CD8-positive, alpha-beta memory T cell (primary cell): ENCODE measurements at regions not wholly inside any gene's neighbourhood (a gene's known extent, or its start where the extent isn't known, plus 50 kb on each side); places are given as distances from the start of the nearest gene placed in this dataset.

Experiments used
- CTCF ChIA-PET: fragments of 350-600 bp; sonication (Branson Sonifier 250); formaldehyde crosslinking; loops from one replicate; lab custom pipeline; 2021; ENCODE audit warnings: antibody characterized with exemption; lab: Charles Lee
- POLR2A ChIA-PET: fragments of 350-600 bp; sonication (Branson Sonifier 250); formaldehyde crosslinking; loops from one replicate; lab custom pipeline; 2021; ENCODE audit warnings: antibody characterized with exemption; lab: Charles Lee
- DNase-seq, 5 donors: peaks; one replicate each; pipeline versions ENCODE4 v3.0.0 to v3.0.0-alpha.2; 2020 to 2022; ENCODE audit warnings: mixed read lengths in 1 of 5
- H3K27ac ChIP-seq: one replicate; pipeline ENCODE4 v1.7.0; 2013; ENCODE audit warnings: low read depth, mild to moderate bottlenecking, low read length, moderate library complexity
- H3K27me3 ChIP-seq: 2 replicates; pipeline ENCODE4 v1.7.0; 2013; ENCODE audit warnings: low read length, mild to moderate bottlenecking; ENCODE audit not compliant: insufficient read depth, poor library complexity, severe bottlenecking
- H3K36me3 ChIP-seq: 2 replicates; pipeline ENCODE4 v1.7.0; 2013; ENCODE audit warnings: mild to moderate bottlenecking, low read length, moderate library complexity; ENCODE audit not compliant: insufficient read depth
- H3K4me1 ChIP-seq: 2 replicates; pipeline ENCODE4 v1.7.0; 2013; ENCODE audit warnings: mild to moderate bottlenecking, low read length, moderate library complexity; ENCODE audit not compliant: insufficient read depth
- H3K4me3 ChIP-seq: 2 replicates; pipeline ENCODE4 v1.7.0; 2013; ENCODE audit warnings: mild to moderate bottlenecking, low read length
- H3K9me3 ChIP-seq: 2 replicates; pipeline ENCODE4 v1.7.0; 2013; ENCODE audit warnings: mild to moderate bottlenecking, low read length
- H3K27ac Mint-ChIP-seq, 8 donors: one replicate each; pipeline ENCODE4 v1.8.0; 2020 to 2021; ENCODE audit warnings: mixed read lengths in 8 of 8, mild to moderate bottlenecking in 6 of 8, inconsistent platforms in 3 of 8, moderate library complexity in 3 of 8
- H3K27me3 Mint-ChIP-seq, 2 donors: one replicate each; pipeline ENCODE4 v1.8.0; 2020 to 2021; ENCODE audit warnings: mixed read lengths in 2 of 2, mild to moderate bottlenecking in 1 of 2, moderate library complexity in 1 of 2
- H3K36me3 Mint-ChIP-seq, 3 donors: one replicate each; pipeline ENCODE4 v1.8.0; 2020 to 2021; ENCODE audit warnings: mixed read lengths in 3 of 3, inconsistent platforms in 1 of 3, mild to moderate bottlenecking in 1 of 3
- H3K4me1 Mint-ChIP-seq, 3 donors: one replicate each; pipeline ENCODE4 v1.8.0; 2020 to 2021; ENCODE audit warnings: mixed read lengths in 3 of 3, inconsistent platforms in 1 of 3, mild to moderate bottlenecking in 1 of 3
- H3K4me3 Mint-ChIP-seq, 7 donors: one replicate each; pipeline ENCODE4 v1.8.0; 2020 to 2021; ENCODE audit warnings: mixed read lengths in 7 of 7, mild to moderate bottlenecking in 6 of 7, moderate library complexity in 4 of 7, inconsistent platforms in 2 of 7
- H3K9me3 Mint-ChIP-seq, 5 donors: one replicate each; pipeline ENCODE4 v1.8.0; 2020 to 2022; ENCODE audit warnings: mixed read lengths in 5 of 5, mild to moderate bottlenecking in 3 of 5, moderate library complexity in 2 of 5, inconsistent platforms in 1 of 5

DNA sequence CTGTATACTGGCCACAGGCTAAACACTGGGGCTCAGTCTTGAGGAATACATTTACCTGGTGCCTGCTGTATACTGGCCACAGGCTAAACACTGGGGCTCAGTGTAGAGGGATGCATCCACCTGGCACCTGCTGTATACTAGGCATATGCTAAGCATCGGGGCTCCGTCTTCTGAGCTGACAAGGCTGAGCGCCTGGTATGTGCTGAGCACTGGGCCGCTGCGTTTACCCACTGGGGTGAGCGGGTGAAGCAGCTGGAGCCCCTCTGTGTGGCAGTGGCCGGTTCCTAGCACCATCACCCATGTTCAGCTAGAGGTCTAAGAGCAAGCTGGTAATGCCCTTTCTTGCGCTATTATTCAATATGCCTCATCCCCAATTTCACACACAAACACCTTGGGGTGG is 93.4 kb downstream of the ADRA2C start:
- POLR2A ChIA-PET, result no interaction called here
- no peaks in the 10 kb centered on the region for H3K36me3 ChIP-seq
- no peak overlapping the region for H3K4me3 ChIP-seq
- no peaks in the 10 kb centered on the region for H3K36me3 Mint-ChIP-seq
- peaks cover 0 to 7% (median 0%) of the 10 kb centered on the region in 3 donors for H3K4me1 Mint-ChIP-seq
- no peak overlapping the region for H3K27ac Mint-ChIP-seq
- no peak overlapping the region for H3K27ac ChIP-seq
- H3K4me3 Mint-ChIP-seq, result no peak overlapping the region
- H3K27me3 ChIP-seq, result no peaks in the 10 kb centered on the region
- DNase-seq, result no peak
- no peaks in the 10 kb centered on the region for H3K9me3 Mint-ChIP-seq
- peaks cover 5 to 26% of the 10 kb centered on the region in 2 donors for H3K27me3 Mint-ChIP-seq
- H3K4me1 ChIP-seq, result no peaks in the 10 kb centered on the region
- no peaks in the 10 kb centered on the region for H3K9me3 ChIP-seq
- CTCF ChIA-PET, result no interaction called here

DNA sequence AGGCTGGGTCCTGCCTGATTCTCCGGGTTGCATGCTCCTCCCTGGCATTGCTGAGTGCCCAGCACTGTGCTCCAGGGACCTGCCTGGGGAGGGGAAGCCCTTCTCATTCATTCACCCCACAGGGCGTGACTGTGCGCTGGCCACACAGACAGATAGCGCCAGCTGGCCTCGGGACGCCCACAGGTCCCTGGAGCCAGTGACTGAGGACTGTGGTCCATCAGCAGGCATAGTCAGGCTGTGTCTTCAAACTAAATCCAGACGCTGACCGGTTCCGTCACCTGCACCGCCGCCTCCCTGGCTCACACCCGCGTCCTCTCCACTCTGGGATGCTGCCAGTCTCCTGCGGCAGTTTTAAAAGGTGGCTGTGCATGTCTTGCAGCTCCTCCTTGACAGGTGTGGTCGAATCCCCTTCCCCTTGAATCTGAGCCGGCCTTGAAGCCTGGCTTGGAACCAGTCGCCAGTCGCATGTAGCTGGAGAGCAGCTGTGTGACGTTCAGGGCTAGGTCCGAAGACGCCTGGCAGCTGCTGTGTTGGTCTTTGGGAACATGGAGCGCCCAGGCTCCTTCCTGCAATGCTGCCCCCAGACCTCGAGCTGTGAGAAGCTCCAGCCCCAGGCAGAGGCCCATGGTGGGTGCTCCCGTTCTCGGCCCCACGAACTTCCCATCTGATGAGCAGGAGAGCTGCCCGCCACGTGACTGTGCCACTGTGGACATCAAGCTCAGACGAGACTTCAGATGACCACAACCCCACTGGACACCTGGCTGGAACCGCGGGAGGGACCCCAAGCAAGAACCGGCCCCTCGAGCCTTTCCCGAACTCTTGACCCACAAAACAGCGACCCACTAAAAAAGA is 94.1 kb downstream of the ADRA2C start:
- H3K27me3 Mint-ChIP-seq, result peaks cover 2 to 20% of the 10 kb centered on the region in 2 donors
- Histone ChIP-seq H3K9me3 (no peaks in the 10 kb centered on the region), H3K4me3 (no peak overlapping the region), H3K27me3 (no peaks in the 10 kb centered on the region), H3K36me3 (no peaks in the 10 kb centered on the region), H3K27ac (no peak overlapping the region), H3K4me1 (no peaks in the 10 kb centered on the region)
- H3K9me3 Mint-ChIP-seq, result no peaks in the 10 kb centered on the region
- CTCF ChIA-PET, result no interaction called here
- POLR2A ChIA-PET, result no interaction called here
- no peak overlapping the region for H3K4me3 Mint-ChIP-seq
- DNase-seq, result peak in 1 of 5 donors; percentile 34
- H3K4me1 Mint-ChIP-seq, result peaks cover 0 to 7% (median 0%) of the 10 kb centered on the region in 3 donors
- H3K36me3 Mint-ChIP-seq, result no peaks in the 10 kb centered on the region
- H3K27ac Mint-ChIP-seq, result no peak overlapping the region

DNA sequence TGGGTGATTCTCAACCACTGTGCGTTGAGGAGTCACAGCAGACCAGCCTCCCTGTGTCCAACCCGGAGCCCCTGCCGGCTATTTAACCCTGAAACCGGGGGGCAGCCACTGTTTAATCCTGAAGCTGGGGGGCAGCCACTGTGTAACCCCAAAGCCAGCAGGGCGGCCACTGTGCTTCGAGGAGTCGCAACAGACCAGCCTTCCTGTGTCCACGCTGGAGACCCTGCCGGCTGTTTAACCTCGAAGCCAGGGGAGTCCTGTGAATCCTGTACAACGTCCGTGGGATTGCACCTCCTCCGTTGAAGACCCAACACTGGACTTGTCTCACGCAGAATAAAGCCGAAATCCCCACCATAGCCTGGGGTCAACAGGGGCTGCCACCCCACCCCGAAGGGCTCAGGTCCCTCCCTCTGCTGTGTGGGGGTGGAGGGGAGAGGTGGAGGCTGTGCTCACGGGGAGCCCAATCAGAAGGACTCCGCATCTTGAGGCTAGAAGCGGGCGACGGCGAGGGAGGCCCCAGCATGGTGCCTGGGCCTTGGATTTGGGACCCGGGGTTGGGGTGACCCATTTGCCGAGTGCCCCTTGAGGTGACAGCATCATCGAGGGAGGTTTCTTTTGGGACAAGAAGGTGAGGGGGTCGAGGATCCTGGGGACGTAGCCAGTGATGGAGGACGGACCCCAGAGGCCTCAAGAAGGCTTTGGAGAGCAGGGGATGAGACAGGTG is 94.9 kb downstream of the ADRA2C start:
- Mint-ChIP-seq H3K36me3 (no peaks in the 10 kb centered on the region), H3K27me3 (peaks cover 5 to 18% of the 10 kb centered on the region in 2 donors), H3K9me3 (no peaks in the 10 kb centered on the region), H3K4me1 (peaks cover 0 to 7% (median 0%) of the 10 kb centered on the region in 3 donors), H3K4me3 (no peak overlapping the region), H3K27ac (no peak overlapping the region)
- H3K27me3 ChIP-seq, result no peaks in the 10 kb centered on the region
- no peaks in the 10 kb centered on the region for H3K9me3 ChIP-seq
- CTCF ChIA-PET, result no interaction called here
- no peaks in the 10 kb centered on the region for H3K4me1 ChIP-seq
- POLR2A ChIA-PET, result no interaction called here
- no peaks in the 10 kb centered on the region for H3K36me3 ChIP-seq
- H3K4me3 ChIP-seq, result no peak overlapping the region
- no peak overlapping the region for H3K27ac ChIP-seq
- DNase-seq, result peak in 1 of 5 donors; percentile 40

DNA sequence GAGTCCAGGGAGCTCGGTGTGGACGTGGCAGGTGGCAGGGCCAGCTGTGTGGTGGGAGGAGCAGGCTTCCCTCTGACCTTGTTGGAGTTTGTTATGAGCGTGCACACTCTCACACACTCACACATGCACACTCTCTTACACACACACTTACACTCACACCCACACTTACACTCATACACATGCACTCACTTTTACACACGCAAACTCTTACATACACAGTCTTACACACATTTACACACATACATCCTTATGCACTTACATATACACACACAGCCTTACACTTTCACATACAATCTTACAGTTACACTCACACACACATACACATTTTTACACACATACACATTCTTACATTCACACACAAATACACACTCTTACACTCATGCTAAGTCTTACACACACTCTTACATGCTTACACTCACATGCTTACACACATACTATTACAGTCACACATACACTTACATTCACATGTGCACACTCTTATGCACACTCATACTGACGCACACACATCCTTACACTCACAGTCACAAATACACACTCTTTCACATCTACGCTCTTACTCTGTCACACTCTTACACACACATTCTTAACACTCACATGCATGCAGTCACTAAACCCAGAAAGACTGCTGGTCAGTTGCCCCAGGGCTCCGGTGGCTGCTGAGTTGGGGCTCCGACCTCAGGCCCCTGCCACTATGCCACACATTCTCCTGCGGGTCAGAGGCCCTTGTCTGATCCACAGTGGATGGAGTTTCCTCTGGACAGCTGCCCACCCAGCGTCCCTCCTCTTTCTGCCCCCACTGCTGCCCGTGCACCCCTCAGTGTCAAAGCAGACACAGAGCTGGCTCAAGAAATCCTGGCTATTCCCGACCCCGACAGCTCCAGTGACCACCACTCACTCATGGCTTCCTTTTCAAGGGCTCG is 95.8 kb downstream of the ADRA2C start:
- H3K4me1 ChIP-seq, result no peaks in the 10 kb centered on the region
- peaks cover 5 to 16% of the 10 kb centered on the region in 2 donors for H3K27me3 Mint-ChIP-seq
- H3K36me3 ChIP-seq, result no peaks in the 10 kb centered on the region
- POLR2A ChIA-PET, result no interaction called here
- CTCF ChIA-PET, result interaction anchor here (1.6 kb wide), 1 partner anchor 19 kb away, joined by 4 read pairs; no protein-coding TSS in a partner anchor
- H3K9me3 ChIP-seq, result no peaks in the 10 kb centered on the region
- DNase-seq, result peak in 1 of 5 donors; percentile 28
- no peaks in the 10 kb centered on the region for H3K27me3 ChIP-seq
- no peak overlapping the region for H3K27ac ChIP-seq
- H3K36me3 Mint-ChIP-seq, result no peaks in the 10 kb centered on the region
- no peaks in the 10 kb centered on the region for H3K9me3 Mint-ChIP-seq
- H3K4me1 Mint-ChIP-seq, result peaks cover 0 to 7% (median 0%) of the 10 kb centered on the region in 3 donors
- H3K4me3 ChIP-seq, result no peak overlapping the region
- no peak overlapping the region for H3K27ac Mint-ChIP-seq
- no peak overlapping the region for H3K4me3 Mint-ChIP-seq

DNA sequence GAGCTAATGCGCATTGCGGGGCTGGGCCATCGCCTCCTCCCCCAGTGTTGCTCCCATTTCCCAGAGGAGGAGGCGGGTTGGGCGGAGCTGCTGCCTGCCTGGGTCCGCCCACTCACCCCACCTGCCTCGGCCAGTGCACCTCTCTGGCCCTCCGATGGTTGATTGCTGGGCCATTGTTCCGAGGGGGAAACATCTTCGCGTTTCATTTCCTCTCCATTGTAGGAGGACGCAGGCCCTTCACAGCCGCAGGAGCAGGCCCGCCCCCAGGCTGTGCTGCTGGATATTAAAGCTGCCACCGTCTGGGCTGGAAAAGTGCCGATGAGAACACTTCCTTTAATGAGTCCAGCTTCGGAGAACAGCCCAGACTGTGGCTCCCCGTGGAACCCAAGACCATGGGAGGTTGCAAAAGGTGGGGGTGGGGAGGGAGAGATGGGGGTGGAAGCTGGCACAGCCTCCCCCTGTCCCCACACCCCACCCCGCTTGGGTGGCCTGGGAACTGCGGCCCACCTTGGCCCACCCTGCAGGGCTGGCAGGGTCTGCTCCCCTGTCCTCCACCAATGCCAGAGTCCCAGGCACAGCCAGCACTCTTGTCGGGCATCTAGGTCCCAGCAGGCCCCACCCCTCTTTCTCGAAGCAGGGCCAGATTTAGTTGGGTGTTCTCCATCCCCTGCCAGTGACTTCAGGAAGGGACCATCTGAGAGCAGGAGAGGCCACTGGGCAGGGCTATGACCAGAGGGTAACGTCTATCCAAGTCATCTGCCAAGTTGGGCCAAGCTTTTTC is 96.6 kb downstream of the ADRA2C start:
- Histone ChIP-seq H3K36me3 (no peaks in the 10 kb centered on the region), H3K4me1 (no peaks in the 10 kb centered on the region), H3K9me3 (no peaks in the 10 kb centered on the region), H3K27ac (no peak overlapping the region), H3K4me3 (no peak overlapping the region), H3K27me3 (no peaks in the 10 kb centered on the region)
- no peak overlapping the region for H3K27ac Mint-ChIP-seq
- no peak overlapping the region for H3K4me3 Mint-ChIP-seq
- CTCF ChIA-PET, result interaction anchor here (1.6 kb wide), 1 partner anchor 18 kb away, joined by 4 read pairs; no protein-coding TSS in a partner anchor
- POLR2A ChIA-PET, result no interaction called here
- peak in 1 of 5 donors; percentile 19 for DNase-seq
- H3K4me1 Mint-ChIP-seq, result peaks cover 0 to 3% (median 0%) of the 10 kb centered on the region in 3 donors
- H3K27me3 Mint-ChIP-seq, result peaks cover 5 to 17% of the 10 kb centered on the region in 2 donors
- H3K36me3 Mint-ChIP-seq, result no peaks in the 10 kb centered on the region
- H3K9me3 Mint-ChIP-seq, result no peaks in the 10 kb centered on the region

DNA sequence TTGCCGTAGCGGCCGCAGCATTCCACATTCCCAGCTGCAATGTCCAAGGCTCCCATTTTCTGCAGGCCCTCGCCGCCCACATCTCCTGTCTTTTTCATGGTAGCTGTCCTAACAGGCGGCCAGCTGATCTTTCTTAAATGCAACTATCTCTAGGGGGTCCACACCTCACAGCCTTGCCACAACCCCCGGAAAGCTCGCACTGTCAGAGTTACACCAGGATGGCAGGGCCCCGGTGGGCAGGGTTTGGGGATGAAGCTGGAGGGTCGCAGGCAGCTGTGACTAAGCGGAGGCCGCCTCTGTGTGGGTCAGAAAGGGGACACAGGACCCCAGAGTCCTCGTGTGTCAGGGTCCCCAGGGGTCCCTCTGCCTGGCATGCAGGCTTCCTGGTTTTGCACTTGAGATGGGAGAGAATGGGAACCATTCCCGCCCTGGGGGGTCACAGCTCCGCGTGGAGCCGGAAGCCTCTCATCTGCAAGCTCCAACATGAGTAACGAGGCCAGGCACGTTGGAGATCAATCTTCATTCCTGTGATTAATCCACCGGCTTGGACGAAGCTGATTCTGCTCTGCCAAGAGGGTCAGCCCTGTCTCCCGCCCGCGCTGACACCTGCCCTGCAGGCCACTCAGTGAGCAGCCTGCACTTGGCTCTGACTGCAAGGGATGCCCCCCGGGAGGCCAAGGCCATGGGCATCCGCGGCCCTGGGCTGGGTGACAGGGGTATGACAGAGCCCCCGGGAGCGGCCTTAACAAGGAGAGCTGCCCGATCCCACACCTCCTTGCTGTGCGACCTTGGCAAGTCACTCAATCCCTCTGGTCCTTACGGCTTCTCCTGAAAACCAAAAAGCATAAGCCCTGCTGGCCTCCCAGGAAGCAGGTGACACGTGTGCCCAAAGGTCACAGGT is 97.9 kb downstream of the ADRA2C start:
- Mint-ChIP-seq H3K27ac (no peak overlapping the region), H3K4me1 (no peaks in the 10 kb centered on the region), H3K9me3 (no peaks in the 10 kb centered on the region), H3K27me3 (peaks cover 8 to 30% of the 10 kb centered on the region in 2 donors), H3K4me3 (no peak overlapping the region), H3K36me3 (no peaks in the 10 kb centered on the region)
- Histone ChIP-seq H3K9me3 (no peaks in the 10 kb centered on the region), H3K27ac (no peak overlapping the region), H3K27me3 (no peaks in the 10 kb centered on the region), H3K36me3 (no peaks in the 10 kb centered on the region), H3K4me3 (no peak overlapping the region), H3K4me1 (no peaks in the 10 kb centered on the region)
- ChIA-PET POLR2A (no interaction called here), CTCF (interaction anchor here (1.6 kb wide), 1 partner anchor 16 kb away, joined by 4 read pairs; no protein-coding TSS in a partner anchor)
- peak in 1 of 5 donors; percentile 26 for DNase-seq
